Activated CD4-positive, alpha-beta T cell treated with anti-CD3 and anti-CD28 coated beads, Interleukin-2, amount 10 ng/mL, durations not matched to agents 24 days and 14 days (primary cell): ENCODE measurements at regions not wholly inside any gene's neighbourhood (a gene's known extent, or its start where the extent isn't known, plus 50 kb on each side); places are given as distances from the start of the nearest gene placed in this dataset.
"Not testable (repeated sequence)": the region's sequence is repeated elsewhere in the genome, so short reads cannot be mapped to it uniquely, and the experiment has no call there.

Source experiments
- DNase-seq: peaks from one replicate; pipeline ENCODE4 v3.0.0; 2022
- H3K27ac Mint-ChIP-seq: one replicate; pipeline ENCODE4 v1.8.0; 2022; ENCODE audit warnings: mild to moderate bottlenecking, mixed read lengths
- H3K27me3 Mint-ChIP-seq: one replicate; pipeline ENCODE4 v1.8.0; 2022; ENCODE audit warnings: mixed read lengths
- H3K36me3 Mint-ChIP-seq: one replicate; pipeline ENCODE4 v1.8.0; 2022; ENCODE audit warnings: low read depth, mild to moderate bottlenecking, mixed read lengths
- H3K4me1 Mint-ChIP-seq: one replicate; pipeline ENCODE4 v1.8.0; 2021; ENCODE audit warnings: mixed read lengths
- H3K4me3 Mint-ChIP-seq: one replicate; pipeline ENCODE4 v1.8.0; 2022; ENCODE audit warnings: mild to moderate bottlenecking, moderate library complexity, mixed read lengths
- H3K9me3 Mint-ChIP-seq: one replicate; pipeline ENCODE4 v1.8.0; 2021; ENCODE audit warnings: mixed read lengths
- intact Hi-C: fragments of 100-400 bp; cut with micrococcal nuclease; formaldehyde crosslinking; loops from one replicate; pipeline ENCODE4 v1.15.1; 2023

- Mint-ChIP-seq H3K36me3 (no peaks in the 10 kb centered on the region), H3K4me3 (no peak overlapping the region), H3K4me1 (no peaks in the 10 kb centered on the region), H3K9me3 (peaks cover 6% of the 10 kb centered on the region), H3K27me3 (no peaks in the 10 kb centered on the region), H3K27ac (no peak overlapping the region)
- intact Hi-C loops, result no loop called here
- no peak for DNase-seq
Measured at GRCh38 chr13:84129966-84130365, 247.7 kb upstream of the SLITRK1 start.

- intact Hi-C loops, result no loop called here
- H3K4me1 Mint-ChIP-seq, result no peaks in the 10 kb centered on the region
- no peak overlapping the region for H3K27ac Mint-ChIP-seq
- no peaks in the 10 kb centered on the region for H3K36me3 Mint-ChIP-seq
- no peaks in the 10 kb centered on the region for H3K9me3 Mint-ChIP-seq
- no peaks in the 10 kb centered on the region for H3K27me3 Mint-ChIP-seq
- H3K4me3 Mint-ChIP-seq, result no peak overlapping the region
- DNase-seq, result no peak
Measured at GRCh38 chr13:84127597-84128128, 245.4 kb upstream of the SLITRK1 start.

GRCh38 chr13:84126671-84127171, 244.4 kb upstream of the SLITRK1 start:
- Mint-ChIP-seq H3K36me3 (no peaks in the 10 kb centered on the region), H3K9me3 (no peaks in the 10 kb centered on the region), H3K27me3 (no peaks in the 10 kb centered on the region), H3K27ac (no peak overlapping the region), H3K4me1 (no peaks in the 10 kb centered on the region), H3K4me3 (no peak overlapping the region)
- intact Hi-C loops, result no loop called here
- no peak for DNase-seq

GRCh38 chr13:84121456-84121855, 239.2 kb upstream of the SLITRK1 start:
- Mint-ChIP-seq H3K9me3 (no peaks in the 10 kb centered on the region), H3K27ac (no peak overlapping the region), H3K4me1 (no peaks in the 10 kb centered on the region), H3K27me3 (no peaks in the 10 kb centered on the region), H3K4me3 (no peak overlapping the region), H3K36me3 (no peaks in the 10 kb centered on the region)
- no peak for DNase-seq
- intact Hi-C loops, result no loop called here

- Mint-ChIP-seq H3K36me3 (no peaks in the 10 kb centered on the region), H3K27me3 (no peaks in the 10 kb centered on the region), H3K4me3 (no peak overlapping the region), H3K9me3 (no peaks in the 10 kb centered on the region), H3K4me1 (no peaks in the 10 kb centered on the region), H3K27ac (no peak overlapping the region)
- no peak for DNase-seq
- intact Hi-C loops, result no loop called here
Measured at GRCh38 chr13:84118839-84119409, 236.7 kb upstream of the SLITRK1 start.

GRCh38 chr13:84098273-84098672, 216.0 kb upstream of the SLITRK1 start:
- Mint-ChIP-seq H3K9me3 (no peaks in the 10 kb centered on the region), H3K36me3 (no peaks in the 10 kb centered on the region), H3K27ac (no peak overlapping the region), H3K4me1 (no peaks in the 10 kb centered on the region), H3K27me3 (no peaks in the 10 kb centered on the region), H3K4me3 (no peak overlapping the region)
- intact Hi-C loops, result no loop called here
- no peak for DNase-seq

GRCh38 chr13:84097148-84097547, 214.9 kb upstream of the SLITRK1 start:
- H3K9me3 Mint-ChIP-seq, result no peaks in the 10 kb centered on the region

GRCh38 chr13:84096216-84096615, 213.9 kb upstream of the SLITRK1 start:
- no peaks in the 10 kb centered on the region for H3K4me1 Mint-ChIP-seq
- no peaks in the 10 kb centered on the region for H3K9me3 Mint-ChIP-seq
- H3K4me3 Mint-ChIP-seq, result no peak overlapping the region
- no peak overlapping the region for H3K27ac Mint-ChIP-seq
- H3K36me3 Mint-ChIP-seq, result no peaks in the 10 kb centered on the region
- H3K27me3 Mint-ChIP-seq, result no peaks in the 10 kb centered on the region
- no peak for DNase-seq
- intact Hi-C loops, result no loop called here

More at GRCh38 chr13:84097148-84097547, 214.9 kb upstream of the SLITRK1 start:
- H3K27ac Mint-ChIP-seq, result no peak overlapping the region
- H3K4me3 Mint-ChIP-seq, result no peak overlapping the region
- H3K27me3 Mint-ChIP-seq, result no peaks in the 10 kb centered on the region
- no peaks in the 10 kb centered on the region for H3K4me1 Mint-ChIP-seq
- no peak for DNase-seq
- H3K36me3 Mint-ChIP-seq, result no peaks in the 10 kb centered on the region
- intact Hi-C loops, result no loop called here

GRCh38 chr13:84088996-84089395, 206.7 kb upstream of the SLITRK1 start:
- Mint-ChIP-seq H3K9me3 (no peaks in the 10 kb centered on the region), H3K27me3 (no peaks in the 10 kb centered on the region)
- intact Hi-C loops, result no loop called here

GRCh38 chr13:84086847-84087162, 204.5 kb upstream of the SLITRK1 start:
- H3K27ac Mint-ChIP-seq, result no peak overlapping the region
- H3K9me3 Mint-ChIP-seq, result no peaks in the 10 kb centered on the region
- H3K36me3 Mint-ChIP-seq, result no peaks in the 10 kb centered on the region
- no peaks in the 10 kb centered on the region for H3K27me3 Mint-ChIP-seq
- no peaks in the 10 kb centered on the region for H3K4me1 Mint-ChIP-seq
- intact Hi-C loops, result no loop called here
- no peak overlapping the region for H3K4me3 Mint-ChIP-seq
- no peak for DNase-seq

More at GRCh38 chr13:84088996-84089395, 206.7 kb upstream of the SLITRK1 start:
- DNase-seq, result no peak
- H3K4me1 Mint-ChIP-seq, result no peaks in the 10 kb centered on the region
- no peak overlapping the region for H3K4me3 Mint-ChIP-seq
- no peak overlapping the region for H3K27ac Mint-ChIP-seq
- no peaks in the 10 kb centered on the region for H3K36me3 Mint-ChIP-seq

GRCh38 chr13:84086098-84086846, 204.0 kb upstream of the SLITRK1 start:
- H3K4me3 Mint-ChIP-seq, H3K27ac Mint-ChIP-seq, H3K36me3 Mint-ChIP-seq, intact Hi-C loops, H3K4me1 Mint-ChIP-seq, H3K9me3 Mint-ChIP-seq, H3K27me3 Mint-ChIP-seq: not testable (repeated sequence)
- peak; percentile 56 for DNase-seq

- H3K9me3 Mint-ChIP-seq, result no peaks in the 10 kb centered on the region
- no peak for DNase-seq
Measured at GRCh38 chr13:84082462-84082861, 200.2 kb upstream of the SLITRK1 start.

GRCh38 chr13:84080748-84081530, 198.7 kb upstream of the SLITRK1 start:
- no peak overlapping the region for H3K4me3 Mint-ChIP-seq
- no peak for DNase-seq
- H3K4me1 Mint-ChIP-seq, result no peaks in the 10 kb centered on the region
- H3K27ac Mint-ChIP-seq, result no peak overlapping the region
- H3K36me3 Mint-ChIP-seq, result no peaks in the 10 kb centered on the region
- intact Hi-C loops, result no loop called here
- no peaks in the 10 kb centered on the region for H3K27me3 Mint-ChIP-seq
- no peaks in the 10 kb centered on the region for H3K9me3 Mint-ChIP-seq

More at GRCh38 chr13:84082462-84082861, 200.2 kb upstream of the SLITRK1 start:
- no peaks in the 10 kb centered on the region for H3K36me3 Mint-ChIP-seq
- intact Hi-C loops, result no loop called here
- no peak overlapping the region for H3K27ac Mint-ChIP-seq
- H3K4me1 Mint-ChIP-seq, result no peaks in the 10 kb centered on the region
- H3K4me3 Mint-ChIP-seq, result no peak overlapping the region
- no peaks in the 10 kb centered on the region for H3K27me3 Mint-ChIP-seq

GRCh38 chr13:84077271-84077670, 195.0 kb upstream of the SLITRK1 start:
- no peak for DNase-seq
- Mint-ChIP-seq H3K4me3 (no peak overlapping the region), H3K27me3 (no peaks in the 10 kb centered on the region), H3K4me1 (no peaks in the 10 kb centered on the region), H3K9me3 (no peaks in the 10 kb centered on the region), H3K36me3 (no peaks in the 10 kb centered on the region), H3K27ac (no peak overlapping the region)
- intact Hi-C loops, result no loop called here
